ENCODE measurements at regions not wholly inside any gene's neighbourhood (a gene's known extent, or its start where the extent isn't known, plus 50 kb on each side); places are given as distances from the start of the nearest gene placed in this dataset.

- Histone ChIP-seq H3K4me3 (ENCODE audit: low read length in 2 of 2) (no peak overlapping the region), H3K4me1 (ENCODE audit: control insufficient read depth, insufficient read depth, low read length) (no peaks in the 10 kb centered on the region), H3K27me3 (ENCODE audit: control insufficient read depth in 1 of 2, insufficient read depth in 2 of 2, low read length in 2 of 2) (peaks cover 0 to 7% of the 10 kb centered on the region in 2 donors), H3K9ac (ENCODE audit: low read length in 2 of 2) (no peak overlapping the region), H3K36me3 (ENCODE audit: control insufficient read depth in 2 of 2, insufficient read depth in 2 of 2, low read length in 2 of 2) (no peaks in the 10 kb centered on the region), H3K27ac (ENCODE audit: low read length) (no peak overlapping the region), H3K9me3 (ENCODE audit: control insufficient read depth in 2 of 2, low read length in 2 of 2) (peaks cover 7 to 17% of the 10 kb centered on the region in 2 donors)
Measured at GRCh38 chr18:78713069-78713468, 266.5 kb upstream of the SALL3 start.

- Histone ChIP-seq H3K27ac (ENCODE audit: low read length) (no peak overlapping the region), H3K4me1 (ENCODE audit: control insufficient read depth, insufficient read depth, low read length) (no peaks in the 10 kb centered on the region), H3K27me3 (ENCODE audit: control insufficient read depth in 1 of 2, insufficient read depth in 2 of 2, low read length in 2 of 2) (peaks cover 0 to 7% of the 10 kb centered on the region in 2 donors), H3K4me3 (ENCODE audit: low read length in 2 of 2) (no peak overlapping the region), H3K9ac (ENCODE audit: low read length in 2 of 2) (no peak overlapping the region), H3K36me3 (ENCODE audit: control insufficient read depth in 2 of 2, insufficient read depth in 2 of 2, low read length in 2 of 2) (no peaks in the 10 kb centered on the region), H3K9me3 (ENCODE audit: control insufficient read depth in 2 of 2, low read length in 2 of 2) (peaks cover under 1 to 12% of the 10 kb centered on the region in 2 donors)
Measured at GRCh38 chr18:78713726-78714125, 265.9 kb upstream of the SALL3 start.

- H3K4me1 ChIP-seq (ENCODE audit: control insufficient read depth, insufficient read depth, low read length): peaks cover 2% of the 10 kb centered on the region
- H3K9ac ChIP-seq (ENCODE audit: low read length in 2 of 2): no peak overlapping the region
- H3K27me3 ChIP-seq (ENCODE audit: control insufficient read depth in 1 of 2, insufficient read depth in 2 of 2, low read length in 2 of 2): peaks cover 0 to 7% of the 10 kb centered on the region in 2 donors
- H3K27ac ChIP-seq (ENCODE audit: low read length): no peak overlapping the region
- no peaks in the 10 kb centered on the region for H3K36me3 ChIP-seq (ENCODE audit: control insufficient read depth in 2 of 2, insufficient read depth in 2 of 2, low read length in 2 of 2)
- H3K9me3 ChIP-seq (ENCODE audit: control insufficient read depth in 2 of 2, low read length in 2 of 2): peaks cover 0 to 1% of the 10 kb centered on the region in 2 donors
- H3K4me3 ChIP-seq (ENCODE audit: low read length in 2 of 2): no peak overlapping the region
Measured at GRCh38 chr18:78716022-78716421, 263.6 kb upstream of the SALL3 start.

GRCh38 chr18:78716581-78716980 is 263.0 kb upstream of the SALL3 start:
- H3K36me3 ChIP-seq (ENCODE audit: control insufficient read depth in 2 of 2, insufficient read depth in 2 of 2, low read length in 2 of 2): no peaks in the 10 kb centered on the region

GRCh38 chr18:78717051-78717765 is 262.4 kb upstream of the SALL3 start:
- Histone ChIP-seq H3K36me3 (ENCODE audit: control insufficient read depth in 2 of 2, insufficient read depth in 2 of 2, low read length in 2 of 2) (no peaks in the 10 kb centered on the region), H3K9me3 (ENCODE audit: control insufficient read depth in 2 of 2, low read length in 2 of 2) (no peaks in the 10 kb centered on the region), H3K9ac (ENCODE audit: low read length in 2 of 2) (no peak overlapping the region), H3K27me3 (ENCODE audit: control insufficient read depth in 1 of 2, insufficient read depth in 2 of 2, low read length in 2 of 2) (peaks cover 0 to 7% of the 10 kb centered on the region in 2 donors), H3K27ac (ENCODE audit: low read length) (no peak overlapping the region), H3K4me3 (ENCODE audit: low read length in 2 of 2) (no peak overlapping the region), H3K4me1 (ENCODE audit: control insufficient read depth, insufficient read depth, low read length) (peaks cover 4% of the 10 kb centered on the region)

More at GRCh38 chr18:78716581-78716980, 263.0 kb upstream of the SALL3 start:
- H3K27ac ChIP-seq (ENCODE audit: low read length): no peak overlapping the region
- peaks cover 0 to 7% of the 10 kb centered on the region in 2 donors for H3K27me3 ChIP-seq (ENCODE audit: control insufficient read depth in 1 of 2, insufficient read depth in 2 of 2, low read length in 2 of 2)
- peaks cover 4% of the 10 kb centered on the region for H3K4me1 ChIP-seq (ENCODE audit: control insufficient read depth, insufficient read depth, low read length)
- H3K9ac ChIP-seq (ENCODE audit: low read length in 2 of 2): no peak overlapping the region
- no peaks in the 10 kb centered on the region for H3K9me3 ChIP-seq (ENCODE audit: control insufficient read depth in 2 of 2, low read length in 2 of 2)
- no peak overlapping the region for H3K4me3 ChIP-seq (ENCODE audit: low read length in 2 of 2)

GRCh38 chr18:78717766-78718150 is 261.9 kb upstream of the SALL3 start:
- Histone ChIP-seq H3K4me3 (ENCODE audit: low read length in 2 of 2) (no peak overlapping the region), H3K9me3 (ENCODE audit: control insufficient read depth in 2 of 2, low read length in 2 of 2) (no peaks in the 10 kb centered on the region), H3K9ac (ENCODE audit: low read length in 2 of 2) (no peak overlapping the region), H3K27ac (ENCODE audit: low read length) (no peak overlapping the region), H3K27me3 (ENCODE audit: control insufficient read depth in 1 of 2, insufficient read depth in 2 of 2, low read length in 2 of 2) (peaks cover 0 to 7% of the 10 kb centered on the region in 2 donors), H3K36me3 (ENCODE audit: control insufficient read depth in 2 of 2, insufficient read depth in 2 of 2, low read length in 2 of 2) (no peaks in the 10 kb centered on the region), H3K4me1 (ENCODE audit: control insufficient read depth, insufficient read depth, low read length) (peaks cover 4% of the 10 kb centered on the region)

- Histone ChIP-seq H3K27ac (ENCODE audit: low read length) (no peak overlapping the region), H3K9me3 (ENCODE audit: control insufficient read depth in 2 of 2, low read length in 2 of 2) (no peaks in the 10 kb centered on the region), H3K9ac (ENCODE audit: low read length in 2 of 2) (no peak overlapping the region), H3K36me3 (ENCODE audit: control insufficient read depth in 2 of 2, insufficient read depth in 2 of 2, low read length in 2 of 2) (no peaks in the 10 kb centered on the region), H3K27me3 (ENCODE audit: control insufficient read depth in 1 of 2, insufficient read depth in 2 of 2, low read length in 2 of 2) (no peaks in the 10 kb centered on the region), H3K4me3 (ENCODE audit: low read length in 2 of 2) (no peak overlapping the region), H3K4me1 (ENCODE audit: control insufficient read depth, insufficient read depth, low read length) (peaks cover 4% of the 10 kb centered on the region)
Measured at GRCh38 chr18:78719821-78720220, 259.8 kb upstream of the SALL3 start.

- no peak overlapping the region for H3K4me3 ChIP-seq (ENCODE audit: low read length in 2 of 2)
- H3K36me3 ChIP-seq (ENCODE audit: control insufficient read depth in 2 of 2, insufficient read depth in 2 of 2, low read length in 2 of 2): no peaks in the 10 kb centered on the region
- H3K27me3 ChIP-seq (ENCODE audit: control insufficient read depth in 1 of 2, insufficient read depth in 2 of 2, low read length in 2 of 2): no peaks in the 10 kb centered on the region
- H3K9ac ChIP-seq (ENCODE audit: low read length in 2 of 2): no peak overlapping the region
- no peaks in the 10 kb centered on the region for H3K9me3 ChIP-seq (ENCODE audit: control insufficient read depth in 2 of 2, low read length in 2 of 2)
- no peak overlapping the region for H3K27ac ChIP-seq (ENCODE audit: low read length)
- H3K4me1 ChIP-seq (ENCODE audit: control insufficient read depth, insufficient read depth, low read length): peaks cover 4% of the 10 kb centered on the region
Measured at GRCh38 chr18:78720456-78721237, 259.0 kb upstream of the SALL3 start.

- Histone ChIP-seq H3K27ac (ENCODE audit: low read length) (no peak overlapping the region), H3K9ac (ENCODE audit: low read length in 2 of 2) (no peak overlapping the region), H3K4me1 (ENCODE audit: control insufficient read depth, insufficient read depth, low read length) (peaks cover 4% of the 10 kb centered on the region), H3K9me3 (ENCODE audit: control insufficient read depth in 2 of 2, low read length in 2 of 2) (no peaks in the 10 kb centered on the region), H3K27me3 (ENCODE audit: control insufficient read depth in 1 of 2, insufficient read depth in 2 of 2, low read length in 2 of 2) (no peaks in the 10 kb centered on the region), H3K4me3 (ENCODE audit: low read length in 2 of 2) (no peak overlapping the region), H3K36me3 (ENCODE audit: control insufficient read depth in 2 of 2, insufficient read depth in 2 of 2, low read length in 2 of 2) (no peaks in the 10 kb centered on the region)
Measured at GRCh38 chr18:78721238-78721875, 258.3 kb upstream of the SALL3 start.

- H3K9me3 ChIP-seq (ENCODE audit: control insufficient read depth in 2 of 2, low read length in 2 of 2): no peaks in the 10 kb centered on the region
- no peaks in the 10 kb centered on the region for H3K36me3 ChIP-seq (ENCODE audit: control insufficient read depth in 2 of 2, insufficient read depth in 2 of 2, low read length in 2 of 2)
- no peaks in the 10 kb centered on the region for H3K27me3 ChIP-seq (ENCODE audit: control insufficient read depth in 1 of 2, insufficient read depth in 2 of 2, low read length in 2 of 2)
- H3K9ac ChIP-seq (ENCODE audit: low read length in 2 of 2): no peak overlapping the region
- no peak overlapping the region for H3K4me3 ChIP-seq (ENCODE audit: low read length in 2 of 2)
- no peak overlapping the region for H3K27ac ChIP-seq (ENCODE audit: low read length)
- peaks cover 4% of the 10 kb centered on the region for H3K4me1 ChIP-seq (ENCODE audit: control insufficient read depth, insufficient read depth, low read length)
Measured at GRCh38 chr18:78721981-78722380, 257.6 kb upstream of the SALL3 start.

Measured in stomach smooth muscle (tissue), 2 donors.